H1 (cell line): ENCODE measurements at regions not wholly inside any gene's neighbourhood (a gene's known extent, or its start where the extent isn't known, plus 50 kb on each side); places are given as distances from the start of the nearest gene placed in this dataset.

Experiments
- CTCF ChIA-PET: fragments of 300-600 bp; sonication (Branson Sonifier 250); formaldehyde crosslinking; loops from one replicate; lab custom pipeline; 2021; ENCODE audit not compliant: partially characterized antibody; lab: Charles Lee
- POLR2A ChIA-PET: fragments of 300-600 bp; sonication (Branson Sonifier 250); formaldehyde crosslinking; loops from one replicate; lab custom pipeline; 2021; ENCODE audit warnings: inconsistent platforms; ENCODE audit not compliant: partially characterized antibody; lab: Charles Lee
- DNase-seq, 2 experiments: peaks; one replicate each; pipeline versions ENCODE4 v3.0.0 to v3.0.0-alpha.2; 2010 to 2022; ENCODE audit warnings: low spot score in 2 of 2, low read depth in 1 of 2, mixed read lengths in 1 of 2
- FAIRE-seq: peaks from 2 replicates; lab custom pipeline; 2011; peaks lifted over from hg19 to GRCh38; lab: Jason Lieb, UNC
- H2AFZ ChIP-seq: 2 replicates; pipeline ENCODE4 v1.8.1; 2012; ENCODE audit warnings: low read length, inconsistent platforms
- H2AK5ac ChIP-seq: 2 replicates; pipeline ENCODE4 v1.6.1; 2013; ENCODE audit warnings: low read depth, low read length
- H2BK120ac ChIP-seq: replicated peaks from 2 replicates; pipeline ENCODE3; 2013; ENCODE audit warnings: low read depth, low read length, inconsistent platforms
- H2BK12ac ChIP-seq: 2 replicates; pipeline ENCODE4 v1.6.1; 2013; ENCODE audit warnings: low read depth, low read length
- H2BK15ac ChIP-seq: 2 replicates; pipeline ENCODE4 v1.6.1; 2013; ENCODE audit warnings: low read length
- H2BK20ac ChIP-seq: 2 replicates; pipeline ENCODE4 v1.6.1; 2013; ENCODE audit warnings: low read length
- H2BK5ac ChIP-seq: 2 replicates; pipeline ENCODE4 v1.6.1; 2013; ENCODE audit warnings: low read depth, low read length
- H3K14ac ChIP-seq: 2 replicates; pipeline ENCODE4 v1.6.1; 2013; ENCODE audit warnings: inconsistent platforms; ENCODE audit not compliant: insufficient read length
- H3K18ac ChIP-seq: 2 replicates; pipeline ENCODE4 v1.6.1; 2013; ENCODE audit warnings: low read length; ENCODE audit errors: extremely low read depth
- H3K23ac ChIP-seq: 2 replicates; pipeline ENCODE4 v1.6.1; 2013; ENCODE audit warnings: inconsistent platforms; ENCODE audit not compliant: insufficient read length
- H3K23me2 ChIP-seq: 2 replicates; pipeline ENCODE4 v1.6.1; 2013; ENCODE audit warnings: low read depth, low read length
- H3K27ac ChIP-seq: 2 replicates; pipeline ENCODE4 v1.6.1; 2011; ENCODE audit warnings: low read depth, low read length, inconsistent platforms
- H3K27me3 ChIP-seq, 4 experiments: replicated peaks in 1 of 4; 1 replicate in 1 of 4; 2 replicates in 3 of 4; pipeline versions ENCODE4 v1.6.1 to v1.8.1; 2011 to 2013; ENCODE audit warnings: low read length in 3 of 4, mild to moderate bottlenecking in 3 of 4, inconsistent platforms in 2 of 4, mixed read lengths in 2 of 4, moderate library complexity in 1 of 4; ENCODE audit not compliant: control insufficient read depth in 3 of 4, insufficient read depth in 3 of 4; ENCODE audit errors: extremely low read depth in 1 of 4
- H3K36me3 ChIP-seq, 4 experiments: 2 replicates each; pipeline versions ENCODE4 v1.6.1 to v1.8.1; 2011 to 2013; ENCODE audit warnings: mild to moderate bottlenecking in 4 of 4, low read length in 3 of 4, moderate library complexity in 2 of 4, control low read depth in 1 of 4, inconsistent platforms in 1 of 4; ENCODE audit not compliant: insufficient read depth in 4 of 4, control insufficient read depth in 2 of 4
- H3K4ac ChIP-seq: replicated peaks from 2 replicates; pipeline ENCODE3; 2013; ENCODE audit warnings: low read length, low read depth, mixed read lengths, inconsistent platforms; ENCODE audit not compliant: insufficient read length
- H3K4me1 ChIP-seq, 4 experiments: replicated peaks in 1 of 4; 1 replicate in 1 of 4; 2 replicates in 3 of 4; pipeline versions ENCODE4 v1.6.1 to v1.8.1; 2011 to 2013; ENCODE audit warnings: low read length in 3 of 4, inconsistent platforms in 2 of 4, mixed read lengths in 1 of 4; ENCODE audit not compliant: insufficient read depth in 4 of 4, control insufficient read depth in 3 of 4
- H3K4me2 ChIP-seq, 2 experiments: 2 replicates each; pipeline versions ENCODE4 v1.6.1 to v1.8.1; 2011 to 2013; ENCODE audit warnings: low read depth in 2 of 2, low read length in 2 of 2, control low read depth in 1 of 2, inconsistent platforms in 1 of 2, mild to moderate bottlenecking in 1 of 2; ENCODE audit not compliant: insufficient read depth in 1 of 2
- H3K4me3 ChIP-seq, 4 experiments: fragments of 200-600, 300-600 bp in 1 of 4; sonication (generic), shearing (Covaris generic), sonication (Bioruptor Twin) in 1 of 4; 2 replicates each; pipeline versions ENCODE4 v1.5.1 to v1.8.1; 2011 to 2016; ENCODE audit warnings: low read length in 4 of 4, low read depth in 3 of 4, control low read depth in 2 of 4, inconsistent platforms in 2 of 4, mild to moderate bottlenecking in 2 of 4, mixed read lengths in 1 of 4, moderate library complexity in 1 of 4; ENCODE audit not compliant: insufficient read depth in 2 of 4; ENCODE audit errors: extremely low read depth in 1 of 4
- H3K56ac ChIP-seq: replicated peaks from 2 replicates; pipeline ENCODE3; 2013; ENCODE audit warnings: low read depth, mild to moderate bottlenecking, mixed read lengths, low read length, inconsistent platforms; ENCODE audit not compliant: insufficient read length
- H3K79me1 ChIP-seq: 2 replicates; pipeline ENCODE4 v1.6.1; 2013; ENCODE audit warnings: low read depth, low read length, control low read depth
- H3K79me2 ChIP-seq, 2 experiments: 2 replicates each; pipeline versions ENCODE4 v1.6.1 to v1.8.1; 2012 to 2013; ENCODE audit warnings: low read length in 2 of 2, mild to moderate bottlenecking in 2 of 2, inconsistent platforms in 1 of 2; ENCODE audit not compliant: insufficient read depth in 2 of 2, control insufficient read depth in 1 of 2
- H3K9ac ChIP-seq, 4 experiments: replicated peaks in 1 of 4; 1 replicate in 1 of 4; 2 replicates in 3 of 4; pipeline versions ENCODE4 v1.6.1 to v1.8.1; 2011 to 2013; ENCODE audit warnings: low read depth in 3 of 4, low read length in 3 of 4, control low read depth in 2 of 4, mild to moderate bottlenecking in 2 of 4, moderate library complexity in 2 of 4, inconsistent platforms in 1 of 4; ENCODE audit errors: extremely low read depth in 1 of 4
- H3K9me3 ChIP-seq, 2 experiments: 2 replicates each; pipeline versions ENCODE4 v1.6.1 to v1.8.1; 2012 to 2013; ENCODE audit warnings: mild to moderate bottlenecking in 2 of 2, moderate library complexity in 2 of 2, control low read depth in 1 of 2, inconsistent platforms in 1 of 2, low read depth in 1 of 2, low read length in 1 of 2, mixed read lengths in 1 of 2; ENCODE audit not compliant: insufficient read depth in 2 of 2
- H4K20me1 ChIP-seq, 2 experiments: replicated peaks in 1 of 2; 2 replicates each; pipeline versions ENCODE3 to v1.8.1; 2011 to 2013; ENCODE audit warnings: inconsistent platforms in 2 of 2, low read length in 2 of 2, mild to moderate bottlenecking in 1 of 2; ENCODE audit not compliant: insufficient read depth in 2 of 2, control insufficient read depth in 1 of 2
- H4K5ac ChIP-seq: 2 replicates; pipeline ENCODE4 v1.6.1; 2013; ENCODE audit warnings: low read length, low read depth, mixed read lengths, inconsistent platforms; ENCODE audit not compliant: insufficient read length
- H4K8ac ChIP-seq: 2 replicates; pipeline ENCODE4 v1.8.0; 2013; ENCODE audit warnings: mild to moderate bottlenecking, moderate library complexity, low read length, inconsistent platforms; ENCODE audit not compliant: insufficient read depth; ENCODE audit errors: extremely low read depth
- H4K91ac ChIP-seq: replicated peaks from 2 replicates; pipeline ENCODE3; 2013; ENCODE audit warnings: low read length, mixed read lengths, inconsistent platforms; ENCODE audit not compliant: insufficient read length
- CREB1 ChIP-seq: IDR thresholded peaks from 2 replicates; pipeline ENCODE4 v1.6.1; 2012; ENCODE audit warnings: inconsistent platforms
- KDM4A ChIP-seq: IDR thresholded peaks from one replicate; pipeline ENCODE4 v1.7.1; 2012; ENCODE audit warnings: low read depth, mild to moderate bottlenecking, moderate library complexity, low read length, inconsistent platforms; ENCODE audit not compliant: severe bottlenecking
- WGBS, 2 experiments: shearing (Covaris generic) in 1 of 2; methylation state at CpG; one replicate each; pipeline versions ENCODE4 v1.1.6 to v1.1.7; 2013 to 2015; ENCODE audit warnings: low lambda C conversion rate in 2 of 2, mixed read lengths in 2 of 2, inconsistent platforms in 1 of 2, low coverage in 1 of 2, missing lambda C conversion rate in 1 of 2; ENCODE audit not compliant: insufficient replicate concordance in 2 of 2, insufficient coverage in 1 of 2, insufficient read length in 1 of 2; ENCODE audit errors: extremely low coverage in 1 of 2, missing lambda C conversion rate in 1 of 2; 5-methylcytosine and 5-hydroxymethylcytosine counted together
- TF ChIP-seq, protein P1 (sequence below): IDR thresholded peaks from 2 replicates; pipeline ENCODE4 v1.6.1; 2011; ENCODE audit warnings: low read depth, mild to moderate bottlenecking, low read length; ENCODE audit not compliant: insufficient read depth

DNA sequence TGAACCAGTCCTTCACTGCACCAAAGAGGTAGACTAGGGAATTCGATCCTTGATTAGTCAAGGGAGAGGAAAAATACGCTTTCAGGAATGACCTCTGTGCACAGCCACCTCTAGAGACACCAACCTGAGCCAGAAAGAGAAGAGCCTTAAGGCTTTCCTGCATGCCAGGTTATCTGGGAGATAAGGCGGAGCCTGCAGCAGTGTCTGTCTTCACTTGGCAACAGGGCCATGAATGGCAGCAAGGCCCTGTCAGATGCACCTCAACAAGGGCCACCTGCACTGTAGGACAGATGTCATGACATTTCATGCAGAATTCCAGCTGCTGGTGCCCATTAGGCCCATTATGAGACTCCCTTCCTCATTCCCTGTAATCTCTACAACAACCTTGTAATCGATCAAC lies 88.1 kb downstream of the MEX3B start:
- no peak overlapping the region for H2BK20ac ChIP-seq
- H4K91ac ChIP-seq: no peak overlapping the region
- H3K14ac ChIP-seq: no peak overlapping the region
- no peak overlapping the region for H3K23ac ChIP-seq
- no peak overlapping the region for H2BK5ac ChIP-seq
- H3K56ac ChIP-seq: no peak overlapping the region
- no peaks in the 10 kb centered on the region for H3K9me3 ChIP-seq
- no peaks in the 10 kb centered on the region for H3K79me1 ChIP-seq
- DNase-seq (no peak), FAIRE-seq (no peak)
- H3K4me3 ChIP-seq: no peak overlapping the region
- H4K20me1 ChIP-seq: no peaks in the 10 kb centered on the region
- H4K8ac ChIP-seq: no peak overlapping the region
- no peak overlapping the region for H3K4ac ChIP-seq
- H2AK5ac ChIP-seq: no peak overlapping the region
- no peak overlapping the region for H3K18ac ChIP-seq
- H3K36me3 ChIP-seq: no peaks in the 10 kb centered on the region
- WGBS, 2 experiments: 95% methylated on average over 4 of the region's 4 CpGs; no CpG with 5 or more reads in 1 of the 2 experiments
- CTCF ChIA-PET: interaction anchor here (1.3 kb wide), 1 partner anchor 86 kb away, joined by 3 read pairs; no protein-coding TSS in a partner anchor
- no peaks in the 10 kb centered on the region for H3K23me2 ChIP-seq
- H3K9ac ChIP-seq: no peak overlapping the region
- no peaks in the 10 kb centered on the region for H3K79me2 ChIP-seq
- no peak overlapping the region for H2BK15ac ChIP-seq
- H4K5ac ChIP-seq: no peak overlapping the region
- POLR2A ChIA-PET: no interaction called here
- no peak overlapping the region for H3K27ac ChIP-seq
- no peak overlapping the region for H2AFZ ChIP-seq
- H2BK120ac ChIP-seq: no peak overlapping the region
- no peaks in the 10 kb centered on the region for H3K27me3 ChIP-seq
- H2BK12ac ChIP-seq: no peak overlapping the region
- no peak overlapping the region for H3K4me2 ChIP-seq
- no peaks in the 10 kb centered on the region for H3K4me1 ChIP-seq
- TF ChIP-seq KDM4A: no peak
- no peak for TF ChIP-seq CREB1
- TF ChIP-seq, protein P1, sequence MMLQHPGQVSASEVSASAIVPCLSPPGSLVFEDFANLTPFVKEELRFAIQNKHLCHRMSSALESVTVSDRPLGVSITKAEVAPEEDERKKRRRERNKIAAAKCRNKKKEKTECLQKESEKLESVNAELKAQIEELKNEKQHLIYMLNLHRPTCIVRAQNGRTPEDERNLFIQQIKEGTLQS: no peak
